ENCODE measurements at regions not wholly inside any gene's neighbourhood (a gene's known extent, or its start where the extent isn't known, plus 50 kb on each side); places are given as distances from the start of the nearest gene placed in this dataset.

DNA sequence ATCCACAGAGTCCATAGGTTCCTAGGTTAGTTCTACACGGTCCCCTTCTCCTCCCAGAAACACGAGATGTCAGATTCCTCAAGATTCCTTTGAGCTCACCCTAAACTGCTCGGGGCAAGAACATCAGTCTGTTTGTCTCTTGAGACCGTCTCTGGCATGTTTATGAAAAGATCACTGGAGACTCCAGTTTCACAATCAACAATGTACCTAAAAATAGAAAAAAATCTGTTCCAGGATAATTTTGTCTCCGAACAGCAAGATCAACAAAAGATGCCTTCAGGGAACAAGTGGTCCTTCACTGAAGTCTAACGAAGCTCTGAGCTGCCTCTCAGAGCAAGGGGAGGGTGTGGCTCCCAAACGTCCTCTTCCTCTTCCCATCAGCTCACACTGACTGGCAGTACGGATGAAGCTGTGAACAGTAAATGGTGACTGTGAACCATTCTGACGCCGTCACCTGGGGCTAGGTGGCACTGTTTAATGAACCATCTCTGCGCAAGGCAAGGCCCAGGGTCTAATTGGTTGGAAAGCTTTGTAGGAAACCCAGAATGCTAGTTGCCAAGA, 156.2 kb upstream of the LYZL1 start:
- TF ChIP-seq, protein P1, sequence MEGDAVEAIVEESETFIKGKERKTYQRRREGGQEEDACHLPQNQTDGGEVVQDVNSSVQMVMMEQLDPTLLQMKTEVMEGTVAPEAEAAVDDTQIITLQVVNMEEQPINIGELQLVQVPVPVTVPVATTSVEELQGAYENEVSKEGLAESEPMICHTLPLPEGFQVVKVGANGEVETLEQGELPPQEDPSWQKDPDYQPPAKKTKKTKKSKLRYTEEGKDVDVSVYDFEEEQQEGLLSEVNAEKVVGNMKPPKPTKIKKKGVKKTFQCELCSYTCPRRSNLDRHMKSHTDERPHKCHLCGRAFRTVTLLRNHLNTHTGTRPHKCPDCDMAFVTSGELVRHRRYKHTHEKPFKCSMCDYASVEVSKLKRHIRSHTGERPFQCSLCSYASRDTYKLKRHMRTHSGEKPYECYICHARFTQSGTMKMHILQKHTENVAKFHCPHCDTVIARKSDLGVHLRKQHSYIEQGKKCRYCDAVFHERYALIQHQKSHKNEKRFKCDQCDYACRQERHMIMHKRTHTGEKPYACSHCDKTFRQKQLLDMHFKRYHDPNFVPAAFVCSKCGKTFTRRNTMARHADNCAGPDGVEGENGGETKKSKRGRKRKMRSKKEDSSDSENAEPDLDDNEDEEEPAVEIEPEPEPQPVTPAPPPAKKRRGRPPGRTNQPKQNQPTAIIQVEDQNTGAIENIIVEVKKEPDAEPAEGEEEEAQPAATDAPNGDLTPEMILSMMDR (IDR thresholded peaks at IDR 0.05): no peak
- TF ChIP-seq POLR2A (IDR thresholded peaks at IDR 0.05): no peak
- TF ChIP-seq POLR2AphosphoS5 (IDR thresholded peaks at IDR 0.05): no peak
